K562 (cell line): ENCODE measurements at regions not wholly inside any gene's neighbourhood (a gene's known extent, or its start where the extent isn't known, plus 50 kb on each side); places are given as distances from the start of the nearest gene placed in this dataset.

Experiments used
- DPF2 ChIP-seq: fragments of 450-650 bp; IDR thresholded peaks from 2 replicates; pipeline ENCODE4 v1.6.1; 2016
- EP300 ChIP-seq: IDR thresholded peaks from 2 replicates; pipeline ENCODE4 v1.6.1; 2012; ENCODE audit warnings: low read length, improper control_type of control experiment

GRCh38 chr7:21194936-21195335 lies 232.9 kb upstream of the SP4 start:
- TF ChIP-seq DPF2 (no peak), EP300 (no peak)
